ENCODE measurements at regions not wholly inside any gene's neighbourhood (a gene's known extent, or its start where the extent isn't known, plus 50 kb on each side); places are given as distances from the start of the nearest gene placed in this dataset.

- H2AFZ ChIP-seq (ENCODE audit: low read depth, low read length): no peak overlapping the region
- no peaks in the 10 kb centered on the region for H3K27me3 ChIP-seq (ENCODE audit: insufficient read depth, low read length)
- no peak overlapping the region for H3K9ac ChIP-seq (ENCODE audit: low read length)
- no peak overlapping the region for H3K4me2 ChIP-seq (ENCODE audit: low read length)
- no peaks in the 10 kb centered on the region for H4K20me1 ChIP-seq (ENCODE audit: insufficient read depth, low read length)
- FAIRE-seq (no peak), DNase-seq (ENCODE audit: low read depth) (no peak)
- Mint-ChIP-seq H3K36me3 (ENCODE audit: low read depth, unreplicated experiment) (no peaks in the 10 kb centered on the region), H3K9me3 (ENCODE audit: unreplicated experiment) (peaks cover 9% of the 10 kb centered on the region), H3K4me1 (ENCODE audit: low read depth, unreplicated experiment) (no peaks in the 10 kb centered on the region), H3K27ac (ENCODE audit: unreplicated experiment) (no peak overlapping the region), H3K27me3 (ENCODE audit: low read depth, unreplicated experiment) (no peaks in the 10 kb centered on the region), H3K4me3 (ENCODE audit: unreplicated experiment) (no peak overlapping the region)
- no peaks in the 10 kb centered on the region for H3K4me1 ChIP-seq (ENCODE audit: insufficient read depth, low read length)
- no peaks in the 10 kb centered on the region for H3K36me3 ChIP-seq (ENCODE audit: insufficient read depth, low read length)
- peaks cover 3% of the 10 kb centered on the region for H3K9me3 ChIP-seq (ENCODE audit: insufficient read depth, low read depth, low read length)
- H3K4me3 ChIP-seq (ENCODE audit: insufficient read depth, low read depth, low read length): no peak overlapping the region
- no peak overlapping the region for H3K27ac ChIP-seq (ENCODE audit: low read depth, low read length)
- TF ChIP-seq EZH2 (IDR thresholded peaks at IDR 0.05; ENCODE audit: insufficient read depth, low read length) (no peak), CTCF (IDR thresholded peaks at IDR 0.05; ENCODE audit: insufficient read depth, low read depth, low read length) (no peak)
- H3K79me2 ChIP-seq (ENCODE audit: insufficient read depth, low read length): no peaks in the 10 kb centered on the region
These were observed 312.0 kb upstream of the TMPRSS15 start for GRCh38 chr21:18715606-18716005.

- TF ChIP-seq CTCF (IDR thresholded peaks at IDR 0.05; ENCODE audit: insufficient read depth, low read depth, low read length) (no peak), EZH2 (IDR thresholded peaks at IDR 0.05; ENCODE audit: insufficient read depth, low read length) (no peak)
- DNase-seq (ENCODE audit: low read depth) (no peak), FAIRE-seq (no peak)
- H3K36me3 Mint-ChIP-seq (ENCODE audit: low read depth, unreplicated experiment): no peaks in the 10 kb centered on the region
- no peaks in the 10 kb centered on the region for H4K20me1 ChIP-seq (ENCODE audit: insufficient read depth, low read length)
- peaks cover 3% of the 10 kb centered on the region for H3K9me3 ChIP-seq (ENCODE audit: insufficient read depth, low read depth, low read length)
- H3K27me3 ChIP-seq (ENCODE audit: insufficient read depth, low read length): no peaks in the 10 kb centered on the region
- no peak overlapping the region for H3K4me2 ChIP-seq (ENCODE audit: low read length)
- no peak overlapping the region for H3K4me3 ChIP-seq (ENCODE audit: insufficient read depth, low read depth, low read length)
- H3K9ac ChIP-seq (ENCODE audit: low read length): no peak overlapping the region
- H3K9me3 Mint-ChIP-seq (ENCODE audit: unreplicated experiment): peaks cover 8% of the 10 kb centered on the region
- H3K27ac ChIP-seq (ENCODE audit: low read depth, low read length): no peak overlapping the region
- no peak overlapping the region for H3K4me3 Mint-ChIP-seq (ENCODE audit: unreplicated experiment)
- no peaks in the 10 kb centered on the region for H3K4me1 Mint-ChIP-seq (ENCODE audit: low read depth, unreplicated experiment)
- no peaks in the 10 kb centered on the region for H3K79me2 ChIP-seq (ENCODE audit: insufficient read depth, low read length)
- no peaks in the 10 kb centered on the region for H3K27me3 Mint-ChIP-seq (ENCODE audit: low read depth, unreplicated experiment)
- no peaks in the 10 kb centered on the region for H3K4me1 ChIP-seq (ENCODE audit: insufficient read depth, low read length)
- no peaks in the 10 kb centered on the region for H3K36me3 ChIP-seq (ENCODE audit: insufficient read depth, low read length)
- no peak overlapping the region for H2AFZ ChIP-seq (ENCODE audit: low read depth, low read length)
- no peak overlapping the region for H3K27ac Mint-ChIP-seq (ENCODE audit: unreplicated experiment)
These were observed 313.1 kb upstream of the TMPRSS15 start for GRCh38 chr21:18716578-18717138.

GRCh38 chr21:18722193-18722592, 318.6 kb upstream of the TMPRSS15 start:
- H3K4me3 ChIP-seq (ENCODE audit: insufficient read depth, low read depth, low read length): no peak overlapping the region
- no peak overlapping the region for H3K9ac ChIP-seq (ENCODE audit: low read length)
- H3K4me3 Mint-ChIP-seq (ENCODE audit: unreplicated experiment): no peak overlapping the region
- H4K20me1 ChIP-seq (ENCODE audit: insufficient read depth, low read length): no peaks in the 10 kb centered on the region
- H3K27me3 Mint-ChIP-seq (ENCODE audit: low read depth, unreplicated experiment): no peaks in the 10 kb centered on the region
- H3K27ac Mint-ChIP-seq (ENCODE audit: unreplicated experiment): no peak overlapping the region
- no peaks in the 10 kb centered on the region for H3K4me1 ChIP-seq (ENCODE audit: insufficient read depth, low read length)
- no peak for TF ChIP-seq CTCF (IDR thresholded peaks at IDR 0.05; ENCODE audit: insufficient read depth, low read depth, low read length)
- no peak for TF ChIP-seq EZH2 (IDR thresholded peaks at IDR 0.05; ENCODE audit: insufficient read depth, low read length)
- no peak for DNase-seq (ENCODE audit: low read depth)
- H2AFZ ChIP-seq (ENCODE audit: low read depth, low read length): no peak overlapping the region
- H3K36me3 Mint-ChIP-seq (ENCODE audit: low read depth, unreplicated experiment): no peaks in the 10 kb centered on the region
- no peaks in the 10 kb centered on the region for H3K36me3 ChIP-seq (ENCODE audit: insufficient read depth, low read length)
- H3K27me3 ChIP-seq (ENCODE audit: insufficient read depth, low read length): no peaks in the 10 kb centered on the region
- H3K27ac ChIP-seq (ENCODE audit: low read depth, low read length): no peak overlapping the region
- H3K79me2 ChIP-seq (ENCODE audit: insufficient read depth, low read length): no peaks in the 10 kb centered on the region
- H3K4me2 ChIP-seq (ENCODE audit: low read length): no peak overlapping the region
- no peaks in the 10 kb centered on the region for H3K9me3 ChIP-seq (ENCODE audit: insufficient read depth, low read depth, low read length)
- H3K9me3 Mint-ChIP-seq (ENCODE audit: unreplicated experiment): no peaks in the 10 kb centered on the region
- FAIRE-seq: no peak
- no peaks in the 10 kb centered on the region for H3K4me1 Mint-ChIP-seq (ENCODE audit: low read depth, unreplicated experiment)

All from astrocyte (in vitro differentiated cells and primary cell).